HT1080 (cell line): ENCODE measurements at regions not wholly inside any gene's neighbourhood (a gene's known extent, or its start where the extent isn't known, plus 50 kb on each side); places are given as distances from the start of the nearest gene placed in this dataset.

Experiments used
- DNase-seq: peaks from one replicate; pipeline ENCODE4 v3.0.0-alpha.2; 2015; ENCODE audit warnings: low read depth

DNA sequence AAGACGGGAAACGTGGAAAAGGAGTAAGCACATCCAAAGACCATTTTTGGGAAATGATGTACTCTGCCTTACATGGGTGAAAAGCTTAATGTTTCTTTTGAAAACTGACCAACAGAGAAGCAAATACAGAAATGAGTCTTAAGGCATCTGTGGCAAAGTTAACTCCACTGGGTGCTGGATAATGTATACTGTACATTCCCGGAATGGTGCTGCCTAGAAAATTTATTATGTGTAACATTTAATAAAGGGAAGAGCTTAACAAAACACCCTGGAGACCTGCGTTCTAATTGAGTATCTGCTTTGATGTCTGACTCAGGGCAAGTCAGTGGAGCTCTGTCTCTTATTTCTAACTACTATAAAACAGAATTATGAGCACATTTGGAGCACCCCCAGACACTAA lies 230.2 kb downstream of the MID1 start:
- DNase-seq, result no peak

- DNase-seq, result no peak
Observed at GRCh38 chrX:10393241-10393640, 227.1 kb downstream of the MID1 start.

- DNase-seq, result peak; percentile 2
Observed at GRCh38 chrX:10393899-10394298, 226.5 kb downstream of the MID1 start.

- no peak for DNase-seq
Observed at GRCh38 chrX:10395179-10395578, 225.2 kb downstream of the MID1 start.
